VCaP (cell line): ENCODE measurements at regions not wholly inside any gene's neighbourhood (a gene's known extent, or its start where the extent isn't known, plus 50 kb on each side); places are given as distances from the start of the nearest gene placed in this dataset.

Source experiments
- H3K27ac ChIP-seq: fragments of 450-650 bp; 2 replicates; pipeline ENCODE4 v1.5.1; 2017
- CTCF ChIP-seq: fragments of 450-650 bp; conservative IDR thresholded peaks from 2 replicates; pipeline ENCODE4 v1.5.1; 2017; ENCODE audit warnings: mild to moderate bottlenecking, moderate library complexity

- H3K27ac ChIP-seq = no peak overlapping the region
- no peak for TF ChIP-seq CTCF
Observed at GRCh38 chr3:148083526-148084182, 614.0 kb upstream of the AGTR1 start.

DNA sequence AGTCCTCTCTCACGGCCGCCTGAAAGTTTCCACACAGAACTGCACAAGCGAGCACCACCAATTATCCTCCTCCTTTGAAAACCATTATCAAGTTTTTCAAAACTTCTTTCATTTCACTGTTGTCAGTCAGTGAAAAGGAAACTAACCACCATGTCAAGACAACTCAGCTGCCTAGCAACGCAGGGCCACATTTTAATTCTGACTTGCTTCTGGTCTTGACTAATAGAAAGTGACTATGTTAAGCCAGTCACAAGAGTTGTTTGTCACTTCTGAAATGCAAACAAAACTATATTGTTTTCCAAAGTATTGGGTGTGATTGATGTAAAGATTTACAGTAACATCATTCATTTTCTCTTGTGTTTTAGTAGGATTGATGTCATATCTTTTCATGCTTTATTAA, 612.8 kb upstream of the AGTR1 start:
- TF ChIP-seq CTCF = no peak
- H3K27ac ChIP-seq = no peak overlapping the region

GRCh38 chr3:148087601-148088371, 609.9 kb upstream of the AGTR1 start:
- no peak for TF ChIP-seq CTCF
- H3K27ac ChIP-seq = no peak overlapping the region

- no peak overlapping the region for H3K27ac ChIP-seq
- no peak for TF ChIP-seq CTCF
Observed at GRCh38 chr3:148089171-148089570, 608.5 kb upstream of the AGTR1 start.

DNA sequence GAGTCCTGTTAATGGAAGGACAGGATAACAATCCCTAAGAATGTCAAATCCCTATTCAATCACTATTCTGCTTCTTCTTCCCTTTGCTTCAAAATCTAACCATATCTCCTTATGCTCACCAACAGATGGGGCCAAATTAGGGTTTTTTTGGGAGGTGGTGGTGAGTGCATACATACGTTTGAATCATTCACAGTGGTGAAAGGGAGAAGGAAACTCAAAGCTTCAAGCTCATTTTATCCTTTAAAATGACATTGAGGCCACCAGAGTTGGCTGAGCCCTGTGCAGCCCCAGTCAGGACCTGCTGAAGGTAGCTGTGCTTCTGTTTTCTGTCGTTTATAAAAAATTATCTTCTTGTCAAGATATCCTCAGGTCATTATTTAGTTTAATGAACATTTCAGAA, 607.5 kb upstream of the AGTR1 start:
- no peak overlapping the region for H3K27ac ChIP-seq
- no peak for TF ChIP-seq CTCF

GRCh38 chr3:148092624-148093347, 604.9 kb upstream of the AGTR1 start:
- no peak for TF ChIP-seq CTCF
- H3K27ac ChIP-seq = no peak overlapping the region

GRCh38 chr3:148093753-148094152, 604.0 kb upstream of the AGTR1 start:
- TF ChIP-seq CTCF = no peak
- no peak overlapping the region for H3K27ac ChIP-seq
